ENCODE measurements at regions not wholly inside any gene's neighbourhood (a gene's known extent, or its start where the extent isn't known, plus 50 kb on each side); places are given as distances from the start of the nearest gene placed in this dataset.

- DNase-seq = no peak
- intact Hi-C loops (cut with DNase I, micrococcal nuclease) = no loop called here
- no peak for ATAC-seq
Observed at GRCh38 chr4:57437649-57438048, 327.5 kb upstream of the IGFBP7 start.

DNA sequence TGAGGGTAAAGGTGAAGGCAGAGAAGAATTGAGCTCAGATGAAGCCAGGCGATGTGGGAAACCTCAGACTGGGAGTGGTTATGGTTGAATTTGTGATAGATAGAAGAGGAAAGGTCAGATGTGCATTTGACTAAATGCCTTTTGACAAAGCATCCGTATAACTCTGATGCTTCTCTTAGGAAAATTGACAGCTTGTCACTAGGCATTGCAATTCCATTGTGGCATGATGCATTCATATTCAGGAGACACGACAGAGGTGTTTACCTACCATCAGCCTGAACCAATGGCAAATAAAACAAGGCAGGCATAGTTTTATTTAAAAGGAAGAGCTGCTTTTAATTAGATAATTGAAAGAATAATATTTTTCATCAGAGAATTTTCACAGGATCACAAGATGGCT lies 325.1 kb upstream of the IGFBP7 start:
- DNase-seq (no peak), ATAC-seq (no peak)
- intact Hi-C loops (cut with DNase I, micrococcal nuclease) = no loop called here

DNA sequence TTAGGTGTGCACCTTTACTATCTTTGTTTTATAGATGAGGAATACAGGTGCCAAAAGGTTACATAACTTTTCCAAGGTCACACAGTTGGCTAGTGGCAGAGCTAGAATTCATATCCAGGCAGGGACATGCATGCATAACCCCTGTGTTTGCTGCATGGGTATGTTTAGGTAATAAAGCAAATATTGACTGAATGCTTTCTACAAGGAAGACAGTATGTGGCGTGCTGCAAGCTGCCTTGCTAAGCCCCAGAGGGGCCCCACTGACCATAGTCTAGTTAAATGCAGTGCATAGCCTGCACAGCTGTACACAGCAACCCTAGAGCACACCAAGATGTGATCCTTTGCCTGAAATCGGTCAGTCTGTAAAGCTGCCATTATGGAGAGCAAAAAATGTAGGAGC lies 320.5 kb upstream of the IGFBP7 start:
- ATAC-seq (peak; percentile 23), DNase-seq (no peak)
- intact Hi-C loops (cut with DNase I, micrococcal nuclease) = no loop called here

GRCh38 chr4:57426779-57427395 lies 316.7 kb upstream of the IGFBP7 start:
- peak; percentile 76 for ATAC-seq
- peak; percentile 30 to 77 for DNase-seq
- intact Hi-C loops (cut with DNase I, micrococcal nuclease) = no loop called here

DNA sequence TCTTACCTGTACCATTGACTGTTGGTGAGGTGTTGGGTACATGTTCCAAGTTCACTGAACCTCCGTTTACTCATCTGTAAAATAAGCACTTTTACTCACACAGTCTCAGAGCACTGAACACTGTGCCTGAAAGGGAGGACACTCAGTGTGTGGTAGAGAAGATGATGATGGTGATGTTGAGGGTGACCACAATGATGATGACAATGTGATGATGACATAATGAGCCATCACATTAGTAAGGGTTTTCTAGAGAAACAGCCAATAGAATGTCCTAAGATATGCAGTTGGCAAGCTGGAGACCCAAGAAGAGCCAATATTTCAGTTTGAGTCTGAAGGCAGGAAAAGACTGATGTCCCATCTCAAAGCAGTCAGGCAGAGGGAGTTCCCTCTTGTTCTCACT lies 315.4 kb upstream of the IGFBP7 start:
- intact Hi-C loops (cut with DNase I, micrococcal nuclease) = no loop called here
- DNase-seq (no peak), ATAC-seq (no peak)

GRCh38 chr4:57424232-57424897 lies 314.2 kb upstream of the IGFBP7 start:
- intact Hi-C loops (cut with DNase I, micrococcal nuclease) = no loop called here
- DNase-seq (no peak), ATAC-seq (no peak)

- ATAC-seq = no peak
- no peak for DNase-seq
- intact Hi-C loops (cut with DNase I, micrococcal nuclease) = no loop called here
Observed at GRCh38 chr4:57418133-57418532, 307.9 kb upstream of the IGFBP7 start.

DNA sequence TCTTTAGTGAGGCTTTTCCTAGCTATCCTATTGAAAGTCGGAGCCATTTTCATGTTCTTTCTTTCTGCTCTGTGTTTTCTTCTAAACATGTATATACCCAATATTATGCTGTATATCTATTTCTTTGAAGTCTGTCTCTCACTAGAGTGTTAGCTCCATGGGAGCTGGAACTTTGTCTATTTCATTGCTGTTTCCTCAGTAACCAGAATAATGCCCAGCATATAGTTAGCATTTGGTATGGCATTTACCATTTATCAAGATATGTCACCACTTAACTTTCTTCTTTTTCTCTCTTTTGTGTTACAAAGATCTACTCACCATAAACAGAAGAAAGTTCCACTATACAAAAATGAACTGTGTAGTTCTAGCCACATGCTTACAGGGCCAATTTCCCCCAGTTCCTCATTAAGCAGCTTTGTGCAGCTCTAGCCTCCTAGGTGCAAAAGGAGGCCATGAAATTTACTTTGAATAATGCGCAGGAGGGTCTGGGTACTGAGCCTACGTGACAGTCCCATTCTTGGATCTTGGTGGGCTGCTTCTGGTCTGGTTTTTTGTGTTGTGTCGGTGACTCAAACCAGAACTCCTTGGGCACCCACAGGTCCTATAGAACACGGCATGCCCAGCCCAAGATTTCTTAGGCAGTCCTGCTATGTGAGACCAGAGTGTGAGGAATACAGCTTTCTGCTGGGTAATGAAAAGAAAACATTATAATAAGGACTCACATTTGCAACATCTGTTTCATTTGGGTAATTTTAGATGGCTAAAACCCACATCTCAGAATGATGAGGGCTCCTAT lies 302.3 kb upstream of the IGFBP7 start:
- DNase-seq (no peak), ATAC-seq (no peak)
- intact Hi-C loops (cut with DNase I, micrococcal nuclease) = no loop called here

GRCh38 chr4:57410331-57411052 lies 300.3 kb upstream of the IGFBP7 start:
- DNase-seq (no peak), ATAC-seq (no peak)

DNA sequence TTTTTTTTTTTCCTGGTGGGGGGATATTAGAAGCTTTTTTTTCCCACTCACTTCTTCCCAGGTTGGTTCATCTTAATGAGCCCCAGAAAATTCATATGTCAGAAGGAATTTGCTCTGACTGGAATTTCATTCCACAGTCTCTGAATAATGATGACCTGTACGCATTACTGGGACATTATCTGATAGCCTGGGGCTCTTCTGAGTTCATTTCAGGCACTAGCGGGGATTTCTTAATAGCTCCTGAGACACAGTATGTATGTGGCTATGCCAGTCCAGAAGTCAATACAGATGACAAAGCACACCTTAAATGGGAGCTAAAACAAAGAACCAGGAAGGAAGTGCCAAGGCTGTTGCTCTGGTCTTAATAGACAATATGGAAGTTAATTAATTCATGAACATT lies 295.2 kb upstream of the IGFBP7 start:
- ATAC-seq = no peak
- intact Hi-C loops (cut with DNase I, micrococcal nuclease) = no loop called here

More at GRCh38 chr4:57410331-57411052, 300.3 kb upstream of the IGFBP7 start:
- intact Hi-C loops (cut with DNase I, micrococcal nuclease) = no loop called here

GRCh38 chr4:57404483-57404882 lies 294.3 kb upstream of the IGFBP7 start:
- intact Hi-C loops (cut with DNase I, micrococcal nuclease) = no loop called here
- no peak for ATAC-seq
- DNase-seq = no peak

More for the DNA sequence above, 295.2 kb upstream of the IGFBP7 start:
- DNase-seq = no peak

DNA sequence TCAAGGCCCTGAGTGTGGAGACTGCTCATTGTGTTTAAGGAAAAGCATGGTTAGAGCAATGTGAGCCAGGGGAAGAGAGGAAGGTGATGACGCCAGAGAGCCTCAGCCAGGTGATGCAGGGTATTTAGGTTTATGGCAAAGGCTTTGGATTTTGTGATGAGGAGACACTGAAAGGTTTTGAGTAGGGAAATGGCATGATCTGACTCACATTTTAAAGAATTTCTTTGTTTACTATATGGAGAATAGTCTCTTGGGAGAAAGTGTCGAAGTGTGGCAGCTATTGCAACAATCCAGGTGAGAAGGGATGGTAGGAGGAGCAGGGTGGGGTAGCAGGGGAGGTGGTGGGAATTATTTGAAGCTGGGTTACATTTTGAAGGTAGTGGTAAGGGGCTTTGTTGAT lies 293.4 kb upstream of the IGFBP7 start:
- intact Hi-C loops (cut with DNase I, micrococcal nuclease) = no loop called here
- DNase-seq (no peak), ATAC-seq (no peak)

DNA sequence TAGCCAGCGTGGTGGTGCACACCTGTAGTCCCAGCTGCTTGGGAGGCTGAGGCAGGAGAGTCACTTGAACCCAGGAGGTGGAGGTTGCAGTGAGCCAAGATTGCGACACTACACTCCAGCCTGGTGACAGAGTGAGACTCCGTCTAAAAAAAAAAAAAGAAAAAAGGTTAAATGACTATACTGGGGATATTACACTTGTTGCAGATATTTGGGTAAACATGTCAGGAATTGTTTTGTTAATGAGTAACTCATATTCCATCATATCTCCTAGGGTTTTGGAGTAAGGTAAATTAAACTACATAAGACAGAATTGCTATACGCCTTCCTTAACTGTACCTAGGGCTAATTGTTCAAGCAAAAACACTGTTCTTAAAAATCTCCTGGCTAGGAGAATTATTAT lies 291.4 kb upstream of the IGFBP7 start:
- ATAC-seq (no peak), DNase-seq (no peak)
- intact Hi-C loops (cut with DNase I, micrococcal nuclease) = no loop called here

GRCh38 chr4:57378766-57379165 lies 268.6 kb upstream of the IGFBP7 start:
- no peak for DNase-seq
- no peak for ATAC-seq
- intact Hi-C loops (cut with DNase I, micrococcal nuclease) = no loop called here

- no peak for ATAC-seq
- intact Hi-C loops (cut with DNase I, micrococcal nuclease) = no loop called here
Observed at GRCh38 chr4:57374866-57375595, 264.8 kb upstream of the IGFBP7 start.

DNA sequence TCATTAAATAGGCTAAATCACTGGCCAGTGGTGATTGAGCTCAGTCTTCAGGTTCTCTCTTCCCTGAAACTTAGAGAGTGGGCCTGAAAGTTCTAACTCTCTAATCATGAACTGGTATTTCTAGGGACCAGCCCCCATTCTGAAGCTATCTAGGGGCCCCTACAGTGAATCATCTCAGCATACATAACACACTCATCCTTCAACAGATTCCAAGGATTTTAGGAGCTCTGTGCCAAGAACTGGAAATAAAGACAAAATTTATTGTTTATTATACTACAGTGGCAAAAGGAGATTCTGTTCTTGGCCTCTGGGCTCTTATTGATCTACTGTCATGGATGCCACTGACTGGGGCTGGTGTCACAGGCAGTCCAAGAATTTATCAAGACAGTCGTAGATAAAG lies 263.8 kb upstream of the IGFBP7 start:
- intact Hi-C loops (cut with DNase I, micrococcal nuclease) = no loop called here
- ATAC-seq = no peak
- DNase-seq = no peak

More at GRCh38 chr4:57374866-57375595, 264.8 kb upstream of the IGFBP7 start:
- DNase-seq = no peak

DNA sequence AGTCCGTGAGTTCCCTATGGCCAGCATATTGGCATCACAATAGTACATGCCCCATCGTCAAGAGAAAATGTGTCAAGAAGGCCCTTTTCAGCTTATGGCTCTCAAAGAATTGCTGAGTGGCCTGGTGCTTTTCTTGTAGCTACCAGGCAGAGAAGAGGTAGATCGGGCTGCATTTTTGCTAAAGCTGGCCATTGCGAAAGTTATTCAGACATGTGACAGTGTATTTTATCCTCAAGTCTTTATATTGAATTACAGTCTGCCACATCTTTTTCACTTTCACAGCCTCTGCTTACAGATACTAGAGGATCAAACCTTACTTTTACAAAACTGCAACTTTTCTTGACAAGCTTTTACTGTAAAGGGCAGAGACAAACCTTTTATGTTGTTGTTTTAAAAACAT lies 261.5 kb upstream of the IGFBP7 start:
- intact Hi-C loops (cut with DNase I, micrococcal nuclease) = no loop called here
- ATAC-seq (no peak), DNase-seq (no peak)

DNA sequence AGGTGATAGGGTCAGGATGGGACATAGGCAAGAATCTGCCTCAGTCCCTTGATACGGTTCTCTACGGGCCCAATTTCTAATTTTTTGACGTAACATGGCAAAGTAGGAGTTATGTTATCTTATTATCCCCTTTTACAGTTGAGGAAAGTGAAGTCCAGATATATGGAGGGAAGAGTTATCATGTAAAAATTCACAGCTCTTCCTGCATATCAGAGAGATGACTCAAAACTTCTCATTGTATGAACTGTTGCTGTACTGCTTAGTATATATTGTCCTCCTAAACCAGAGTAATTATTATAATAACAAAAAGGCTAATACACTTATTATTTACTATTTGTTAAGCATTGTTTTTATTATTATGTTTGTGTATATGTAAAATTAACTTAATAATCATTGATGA lies 260.5 kb upstream of the IGFBP7 start:
- no peak for ATAC-seq
- no peak for DNase-seq
- intact Hi-C loops (cut with DNase I, micrococcal nuclease) = no loop called here

DNA sequence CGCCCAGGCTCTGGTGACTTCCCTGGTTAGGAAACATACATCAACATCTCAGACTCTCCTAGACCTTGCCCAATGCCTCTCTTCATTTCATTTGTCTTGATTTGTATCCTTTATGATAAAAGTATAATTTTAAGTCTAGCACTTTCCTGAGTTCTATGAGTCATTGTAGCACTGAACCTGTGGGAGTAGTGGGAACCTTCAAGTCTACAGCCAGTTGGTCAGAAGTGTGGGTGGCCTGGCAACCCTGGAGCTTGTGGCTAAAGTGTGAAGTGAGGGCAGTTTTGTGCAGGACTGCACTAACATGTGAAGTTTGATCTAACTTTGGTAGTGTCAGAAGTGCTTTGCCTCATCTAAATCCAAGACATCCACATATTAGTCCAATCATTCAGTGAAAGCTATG lies 259.3 kb upstream of the IGFBP7 start:
- DNase-seq (no peak), ATAC-seq (no peak)
- intact Hi-C loops (cut with DNase I, micrococcal nuclease) = no loop called here

Data from left colon (tissue), 2 donors.